ENCODE measurements at regions not wholly inside any gene's neighbourhood (a gene's known extent, or its start where the extent isn't known, plus 50 kb on each side); places are given as distances from the start of the nearest gene placed in this dataset.

DNA sequence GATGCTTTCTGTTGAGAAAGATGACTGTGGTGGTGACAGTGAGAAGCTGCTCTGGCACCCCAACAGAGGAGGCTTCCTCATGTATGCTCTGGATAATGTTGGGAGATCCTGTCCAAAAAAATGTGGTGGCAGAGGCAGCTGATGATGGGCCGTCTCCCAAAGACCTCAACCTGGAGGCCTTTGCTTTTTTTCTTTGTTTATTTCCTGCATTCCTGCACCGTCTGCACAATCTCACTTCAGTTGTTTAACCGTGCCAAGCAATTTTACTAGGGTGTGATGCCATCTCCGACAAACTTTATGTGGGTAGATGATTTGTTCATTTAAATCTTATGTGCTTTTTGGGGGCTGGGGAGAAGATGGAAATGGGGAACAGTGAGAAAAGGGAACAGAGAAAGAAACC, 62.2 kb upstream of the IGFBP5 start:
- Histone ChIP-seq H3K9me1 (ENCODE audit: control insufficient read depth, extremely low read depth, insufficient read depth, low read length) (no peaks in the 10 kb centered on the region), H4K20me1 (ENCODE audit: control insufficient read depth, extremely low read depth, insufficient read depth, low read length) (no peaks in the 10 kb centered on the region), H3K27ac (ENCODE audit: control insufficient read depth, insufficient read depth, low read length) (no peak overlapping the region), H3K4me3 (ENCODE audit: control insufficient read depth in 2 of 3, extremely low read depth in 1 of 3, insufficient read depth in 2 of 3, low read depth in 1 of 3, low read length in 3 of 3) (no peak overlapping the region), H3K36me3 (ENCODE audit: control insufficient read depth in 2 of 2, extremely low read depth in 1 of 2, insufficient read depth in 2 of 2, low read length in 2 of 2) (no peaks in the 10 kb centered on the region), H3K27me3 (ENCODE audit: control insufficient read depth, extremely low read depth, insufficient read depth, low read length) (peaks cover 9% of the 10 kb centered on the region), H3K4me2 (ENCODE audit: control insufficient read depth, extremely low read depth, insufficient read depth, low read depth, low read length) (no peak overlapping the region), H3K9me3 (ENCODE audit: control insufficient read depth, low read depth, low read length) (no peaks in the 10 kb centered on the region), H2AFZ (ENCODE audit: control insufficient read depth, low read length) (no peak overlapping the region), H3K79me2 (ENCODE audit: control insufficient read depth, insufficient read depth, low read length) (no peaks in the 10 kb centered on the region), H3K9ac (ENCODE audit: control insufficient read depth, extremely low read depth, insufficient read depth, low read length) (no peak overlapping the region), H3K4me1 (ENCODE audit: control insufficient read depth, extremely low read depth, insufficient read depth, low read length) (no peaks in the 10 kb centered on the region)
- FAIRE-seq (no peak), DNase-seq (ENCODE audit: low read depth, low spot score) (no peak)
- dilution Hi-C loops (cut with MboI; ENCODE audit: extremely low pct_ligation_motif_present, low sequenced_read_pairs), result no loop called here
- TF ChIP-seq, protein P1, sequence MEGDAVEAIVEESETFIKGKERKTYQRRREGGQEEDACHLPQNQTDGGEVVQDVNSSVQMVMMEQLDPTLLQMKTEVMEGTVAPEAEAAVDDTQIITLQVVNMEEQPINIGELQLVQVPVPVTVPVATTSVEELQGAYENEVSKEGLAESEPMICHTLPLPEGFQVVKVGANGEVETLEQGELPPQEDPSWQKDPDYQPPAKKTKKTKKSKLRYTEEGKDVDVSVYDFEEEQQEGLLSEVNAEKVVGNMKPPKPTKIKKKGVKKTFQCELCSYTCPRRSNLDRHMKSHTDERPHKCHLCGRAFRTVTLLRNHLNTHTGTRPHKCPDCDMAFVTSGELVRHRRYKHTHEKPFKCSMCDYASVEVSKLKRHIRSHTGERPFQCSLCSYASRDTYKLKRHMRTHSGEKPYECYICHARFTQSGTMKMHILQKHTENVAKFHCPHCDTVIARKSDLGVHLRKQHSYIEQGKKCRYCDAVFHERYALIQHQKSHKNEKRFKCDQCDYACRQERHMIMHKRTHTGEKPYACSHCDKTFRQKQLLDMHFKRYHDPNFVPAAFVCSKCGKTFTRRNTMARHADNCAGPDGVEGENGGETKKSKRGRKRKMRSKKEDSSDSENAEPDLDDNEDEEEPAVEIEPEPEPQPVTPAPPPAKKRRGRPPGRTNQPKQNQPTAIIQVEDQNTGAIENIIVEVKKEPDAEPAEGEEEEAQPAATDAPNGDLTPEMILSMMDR (optimal IDR thresholded peaks at IDR 0.05 in 1 of 3, IDR thresholded peaks at IDR 0.05 in 1 of 3, conservative IDR thresholded peaks at IDR 0.05 in 1 of 3; ENCODE audit: extremely low read depth in 1 of 3, insufficient read depth in 2 of 3, low read length in 3 of 3), result no peak
- no peak for TF ChIP-seq EZH2 (IDR thresholded peaks at IDR 0.05; ENCODE audit: low read length)

DNA sequence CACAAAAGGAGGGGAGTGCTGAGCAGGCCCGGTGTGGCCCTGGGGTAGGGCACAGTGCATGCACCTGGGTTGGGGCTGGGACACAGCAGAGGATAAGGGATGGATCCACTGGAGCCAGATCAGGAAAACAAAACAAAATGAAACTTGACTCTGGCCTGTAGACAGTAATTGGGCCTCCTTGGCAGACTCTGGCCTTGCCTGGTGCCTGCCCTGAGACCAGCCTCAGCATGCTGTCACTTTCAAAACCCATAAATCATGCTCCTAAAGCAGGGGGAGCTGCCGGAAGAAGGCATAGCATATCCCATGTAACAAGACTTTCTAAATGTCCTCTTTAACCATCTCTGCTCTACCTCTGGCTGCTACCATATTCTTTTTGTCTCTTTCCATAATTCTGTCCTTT, 61.1 kb upstream of the IGFBP5 start:
- H3K79me2 ChIP-seq (ENCODE audit: control insufficient read depth, insufficient read depth, low read length), result no peaks in the 10 kb centered on the region
- H2AFZ ChIP-seq (ENCODE audit: control insufficient read depth, low read length), result no peak overlapping the region
- H3K4me1 ChIP-seq (ENCODE audit: control insufficient read depth, extremely low read depth, insufficient read depth, low read length), result no peaks in the 10 kb centered on the region
- TF ChIP-seq, protein P1 (optimal IDR thresholded peaks at IDR 0.05 in 1 of 3, IDR thresholded peaks at IDR 0.05 in 1 of 3, conservative IDR thresholded peaks at IDR 0.05 in 1 of 3; ENCODE audit: extremely low read depth in 1 of 3, insufficient read depth in 2 of 3, low read length in 3 of 3), result no peak
- no peak overlapping the region for H3K9ac ChIP-seq (ENCODE audit: control insufficient read depth, extremely low read depth, insufficient read depth, low read length)
- no peak overlapping the region for H3K27ac ChIP-seq (ENCODE audit: control insufficient read depth, insufficient read depth, low read length)
- no peak for FAIRE-seq
- H3K9me3 ChIP-seq (ENCODE audit: control insufficient read depth, low read depth, low read length), result no peaks in the 10 kb centered on the region
- no peak overlapping the region for H3K4me3 ChIP-seq (ENCODE audit: control insufficient read depth in 2 of 3, extremely low read depth in 1 of 3, insufficient read depth in 2 of 3, low read depth in 1 of 3, low read length in 3 of 3)
- no peak overlapping the region for H3K4me2 ChIP-seq (ENCODE audit: control insufficient read depth, extremely low read depth, insufficient read depth, low read depth, low read length)
- peaks cover 9% of the 10 kb centered on the region for H3K27me3 ChIP-seq (ENCODE audit: control insufficient read depth, extremely low read depth, insufficient read depth, low read length)
- H3K9me1 ChIP-seq (ENCODE audit: control insufficient read depth, extremely low read depth, insufficient read depth, low read length), result no peaks in the 10 kb centered on the region
- no peak for DNase-seq (ENCODE audit: low read depth, low spot score)
- no peaks in the 10 kb centered on the region for H4K20me1 ChIP-seq (ENCODE audit: control insufficient read depth, extremely low read depth, insufficient read depth, low read length)
- no peaks in the 10 kb centered on the region for H3K36me3 ChIP-seq (ENCODE audit: control insufficient read depth in 2 of 2, extremely low read depth in 1 of 2, insufficient read depth in 2 of 2, low read length in 2 of 2)
- dilution Hi-C loops (cut with MboI; ENCODE audit: extremely low pct_ligation_motif_present, low sequenced_read_pairs), result no loop called here
